ENCODE measurements at regions not wholly inside any gene's neighbourhood (a gene's known extent, or its start where the extent isn't known, plus 50 kb on each side); places are given as distances from the start of the nearest gene placed in this dataset.

GRCh38 chr13:40492511-40492910, 173.9 kb downstream of the FOXO1 start:
- ChIA-PET CTCF (interaction anchor here (0.5 to 0.7 kb wide), 2 partner anchors 181 to 285 kb away, joined by 3 read pairs; no protein-coding TSS in a partner anchor), POLR2A (no interaction called here)
- Histone ChIP-seq H3K4me1 (ENCODE audit: control insufficient read depth, insufficient read depth, low read length) (peaks cover 12% of the 10 kb centered on the region), H3K9me3 (ENCODE audit: control insufficient read depth, insufficient read depth, low read depth, low read length) (no peaks in the 10 kb centered on the region), H3K4me3 (ENCODE audit: low read depth, low read length) (no peak overlapping the region), H3K27ac (ENCODE audit: extremely low read depth, low read depth, low read length) (no peak overlapping the region), H3K36me3 (ENCODE audit: control insufficient read depth in 2 of 2, insufficient read depth in 1 of 2, low read length in 2 of 2) (no peaks in the 10 kb centered on the region)
- TF ChIP-seq PRDM1 (tag by site-specific recombination; IDR thresholded peaks at IDR 0.05) (no peak), ZNF19 (tag by site-specific recombination; IDR thresholded peaks at IDR 0.05; ENCODE audit: low read depth) (no peak), ZNF707 (tag by site-specific recombination; IDR thresholded peaks at IDR 0.05) (no peak), ZNF555 (tag by site-specific recombination; conservative IDR thresholded peaks at IDR 0.05) (no peak), ATF2 (tag by site-specific recombination; IDR thresholded peaks at IDR 0.05; ENCODE audit: low read depth) (no peak), ZNF148 (tag by site-specific recombination; IDR thresholded peaks at IDR 0.05; ENCODE audit: borderline replicate concordance) (no peak), ZNF202 (tag by site-specific recombination; IDR thresholded peaks at IDR 0.05; ENCODE audit: borderline replicate concordance) (no peak), ZNF140 (tag by site-specific recombination; IDR thresholded peaks at IDR 0.05) (no peak), ZNF791 (tag by site-specific recombination; IDR thresholded peaks at IDR 0.05) (no peak), ZNF426 (tag by site-specific recombination; IDR thresholded peaks at IDR 0.05) (no peak), ZNF558 (tag by site-specific recombination; IDR thresholded peaks at IDR 0.05) (no peak), ZFP41 (tag by site-specific recombination; IDR thresholded peaks at IDR 0.05; ENCODE audit: borderline replicate concordance) (no peak), ZNF280D (tag by site-specific recombination; IDR thresholded peaks at IDR 0.05) (no peak), ZNF843 (tag by site-specific recombination; IDR thresholded peaks at IDR 0.05) (no peak), ZBTB49 (tag by site-specific recombination; IDR thresholded peaks at IDR 0.05; ENCODE audit: low read depth) (no peak)
- TF ChIP-seq, protein P1, sequence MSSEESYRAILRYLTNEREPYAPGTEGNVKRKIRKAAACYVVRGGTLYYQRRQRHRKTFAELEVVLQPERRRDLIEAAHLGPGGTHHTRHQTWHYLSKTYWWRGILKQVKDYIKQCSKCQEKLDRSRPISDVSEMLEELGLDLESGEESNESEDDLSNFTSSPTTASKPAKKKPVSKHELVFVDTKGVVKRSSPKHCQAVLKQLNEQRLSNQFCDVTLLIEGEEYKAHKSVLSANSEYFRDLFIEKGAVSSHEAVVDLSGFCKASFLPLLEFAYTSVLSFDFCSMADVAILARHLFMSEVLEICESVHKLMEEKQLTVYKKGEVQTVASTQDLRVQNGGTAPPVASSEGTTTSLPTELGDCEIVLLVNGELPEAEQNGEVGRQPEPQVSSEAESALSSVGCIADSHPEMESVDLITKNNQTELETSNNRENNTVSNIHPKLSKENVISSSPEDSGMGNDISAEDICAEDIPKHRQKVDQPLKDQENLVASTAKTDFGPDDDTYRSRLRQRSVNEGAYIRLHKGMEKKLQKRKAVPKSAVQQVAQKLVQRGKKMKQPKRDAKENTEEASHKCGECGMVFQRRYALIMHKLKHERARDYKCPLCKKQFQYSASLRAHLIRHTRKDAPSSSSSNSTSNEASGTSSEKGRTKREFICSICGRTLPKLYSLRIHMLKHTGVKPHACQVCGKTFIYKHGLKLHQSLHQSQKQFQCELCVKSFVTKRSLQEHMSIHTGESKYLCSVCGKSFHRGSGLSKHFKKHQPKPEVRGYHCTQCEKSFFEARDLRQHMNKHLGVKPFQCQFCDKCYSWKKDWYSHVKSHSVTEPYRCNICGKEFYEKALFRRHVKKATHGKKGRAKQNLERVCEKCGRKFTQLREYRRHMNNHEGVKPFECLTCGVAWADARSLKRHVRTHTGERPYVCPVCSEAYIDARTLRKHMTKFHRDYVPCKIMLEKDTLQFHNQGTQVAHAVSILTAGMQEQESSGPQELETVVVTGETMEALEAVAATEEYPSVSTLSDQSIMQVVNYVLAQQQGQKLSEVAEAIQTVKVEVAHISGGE (tag by site-specific recombination; conservative IDR thresholded peaks at IDR 0.05; ENCODE audit: low read depth): no peak
